Smooth muscle cell (in vitro differentiated cells): ENCODE measurements at regions not wholly inside any gene's neighbourhood (a gene's known extent, or its start where the extent isn't known, plus 50 kb on each side); places are given as distances from the start of the nearest gene placed in this dataset.
"Not testable (repeated sequence)": the region's sequence is repeated elsewhere in the genome, so short reads cannot be mapped to it uniquely, and the experiment has no call there.

Experiments used
- DNase-seq: peaks from one replicate; lab custom pipeline; 2025; ENCODE audit not compliant: unreplicated experiment; lab: John Stamatoyannopoulos, UW
- H2AFZ ChIP-seq: fragments of 200-600 bp; sonication (generic); 2 replicates; pipeline ENCODE4 v1.6.0; 2016; ENCODE audit warnings: antibody characterized with exemption, low read depth, mild to moderate bottlenecking
- H3F3A ChIP-seq: fragments of 200-600 bp; sonication (generic); 2 replicates; pipeline ENCODE4 v1.6.0; 2017; ENCODE audit warnings: antibody characterized with exemption, low read depth
- H3K27ac ChIP-seq: fragments of 200-600 bp; sonication (generic); 2 replicates; pipeline ENCODE4 v1.5.1; 2016; ENCODE audit warnings: low read depth, mild to moderate bottlenecking
- H3K27me3 ChIP-seq: fragments of 200-600 bp; sonication (generic); 2 replicates; pipeline ENCODE4 v1.6.1; 2016; ENCODE audit warnings: low read depth, mild to moderate bottlenecking
- H3K36me3 ChIP-seq: fragments of 200-600 bp; sonication (generic); 2 replicates; pipeline ENCODE4 v1.5.1; 2016; ENCODE audit warnings: low read depth
- H3K4me1 ChIP-seq: fragments of 200-600 bp; sonication (generic); 2 replicates; pipeline ENCODE4 v1.5.1; 2016; ENCODE audit warnings: low read depth
- H3K4me2 ChIP-seq: fragments of 200-600 bp; sonication (generic); 2 replicates; pipeline ENCODE4 v1.6.0; 2016; ENCODE audit warnings: mild to moderate bottlenecking
- H3K4me3 ChIP-seq: fragments of 200-600 bp; sonication (generic); 2 replicates; pipeline ENCODE4 v1.5.1; 2016; ENCODE audit warnings: mild to moderate bottlenecking
- H3K79me2 ChIP-seq: fragments of 200-600 bp; sonication (generic); 2 replicates; pipeline ENCODE4 v1.6.0; 2016; ENCODE audit warnings: low read depth, mild to moderate bottlenecking
- H3K9ac ChIP-seq: fragments of 200-600 bp; sonication (generic); 2 replicates; pipeline ENCODE4 v1.6.0; 2016; ENCODE audit warnings: low read depth
- H3K9me3 ChIP-seq: fragments of 200-600 bp; sonication (generic); replicated peaks from 2 replicates; pipeline ENCODE4 v1.5.1; 2016; ENCODE audit warnings: low read depth
- H4K20me1 ChIP-seq: fragments of 200-600 bp; sonication (generic); 2 replicates; pipeline ENCODE4 v1.6.0; 2016; ENCODE audit warnings: low read depth
- CTCF ChIP-seq: fragments of 200-600 bp; sonication (generic); IDR thresholded peaks from 2 replicates; pipeline ENCODE4 v1.5.1; 2017; ENCODE audit warnings: borderline replicate concordance, mild to moderate bottlenecking, antibody characterized with exemption; ENCODE audit not compliant: insufficient read depth, poor library complexity, severe bottlenecking
- WGBS: methylation state at CpG from one replicate; pipeline ENCODE4 v1.1.7; 2016; ENCODE audit warnings: low lambda C conversion rate; 5-methylcytosine and 5-hydroxymethylcytosine counted together

GRCh38 chr18:51569561-51569960 lies 372.1 kb upstream of the MEX3C start:
- Histone ChIP-seq H3K27me3 (no peaks in the 10 kb centered on the region), H3K4me3 (no peak overlapping the region), H3K9ac (no peak overlapping the region), H3K4me2 (no peak overlapping the region), H3K36me3 (no peaks in the 10 kb centered on the region), H2AFZ (no peak overlapping the region), H4K20me1 (no peaks in the 10 kb centered on the region), H3F3A (no peaks in the 10 kb centered on the region), H3K79me2 (no peaks in the 10 kb centered on the region), H3K4me1 (no peaks in the 10 kb centered on the region), H3K9me3 (no peaks in the 10 kb centered on the region), H3K27ac (no peak overlapping the region)
- DNase-seq, result no peak
- TF ChIP-seq CTCF, result no peak
- 77% methylated on average over 2 of the region's 2 CpGs for WGBS

GRCh38 chr18:51570071-51570470 lies 372.6 kb upstream of the MEX3C start:
- not testable (repeated sequence) for DNase-seq, H3F3A ChIP-seq, H3K9me3 ChIP-seq, H3K9ac ChIP-seq, H3K4me1 ChIP-seq, H3K27ac ChIP-seq, H4K20me1 ChIP-seq, H2AFZ ChIP-seq, H3K4me3 ChIP-seq, H3K27me3 ChIP-seq, H3K4me2 ChIP-seq, H3K36me3 ChIP-seq, H3K79me2 ChIP-seq
- WGBS, result 61% methylated on average over 4 of the region's 4 CpGs

GRCh38 chr18:51573886-51574285 lies 376.4 kb upstream of the MEX3C start:
- H3K9ac ChIP-seq, DNase-seq, H3K4me3 ChIP-seq, H4K20me1 ChIP-seq, H3K4me1 ChIP-seq, H3K4me2 ChIP-seq, H3K27me3 ChIP-seq, H3K79me2 ChIP-seq, H2AFZ ChIP-seq, H3F3A ChIP-seq, H3K36me3 ChIP-seq, H3K27ac ChIP-seq, H3K9me3 ChIP-seq: not testable (repeated sequence)
- WGBS, result 89% methylated on average over 7 of the region's 8 CpGs

GRCh38 chr18:51575171-51575570 lies 377.7 kb upstream of the MEX3C start:
- Histone ChIP-seq H3K4me2 (no peak overlapping the region), H3K4me1 (no peaks in the 10 kb centered on the region), H3K9me3 (no peaks in the 10 kb centered on the region), H4K20me1 (no peaks in the 10 kb centered on the region), H3K4me3 (no peak overlapping the region), H3K9ac (no peak overlapping the region), H2AFZ (no peak overlapping the region), H3K36me3 (no peaks in the 10 kb centered on the region), H3K27me3 (no peaks in the 10 kb centered on the region), H3F3A (no peaks in the 10 kb centered on the region), H3K27ac (no peak overlapping the region), H3K79me2 (no peaks in the 10 kb centered on the region)
- no peak for TF ChIP-seq CTCF
- no peak for DNase-seq
- WGBS, result 91% methylated on average over 2 of the region's 2 CpGs

GRCh38 chr18:51578406-51578980 lies 381.0 kb upstream of the MEX3C start:
- Histone ChIP-seq H3K27ac (no peak overlapping the region), H3K36me3 (no peaks in the 10 kb centered on the region), H3K27me3 (no peaks in the 10 kb centered on the region), H3K4me1 (no peaks in the 10 kb centered on the region), H3K79me2 (no peaks in the 10 kb centered on the region), H2AFZ (no peak overlapping the region), H3K4me2 (no peak overlapping the region), H3F3A (no peaks in the 10 kb centered on the region), H3K9me3 (no peaks in the 10 kb centered on the region), H3K4me3 (no peak overlapping the region), H4K20me1 (no peaks in the 10 kb centered on the region), H3K9ac (no peak overlapping the region)
- DNase-seq, result no peak
- no peak for TF ChIP-seq CTCF
- 94% methylated on average over 7 of the region's 7 CpGs for WGBS
